GM23338 (cell line): ENCODE measurements at regions not wholly inside any gene's neighbourhood (a gene's known extent, or its start where the extent isn't known, plus 50 kb on each side); places are given as distances from the start of the nearest gene placed in this dataset.

Experiments
- ATAC-seq: fragments of 200-7000 bp; cut with Tn5 transposase; 3 replicates; pipeline ENCODE4 v1.9.1; 2020
- DNase-seq: peaks from one replicate; pipeline ENCODE4 v3.0.0-alpha.2; 2015; ENCODE audit warnings: low spot score
- H2AFZ ChIP-seq: fragments of 200-600 bp; sonication (generic); 2 replicates; pipeline ENCODE4 v1.8.0; 2016; ENCODE audit warnings: antibody characterized with exemption, mild to moderate bottlenecking, moderate library complexity
- H3F3A ChIP-seq: fragments of 200-600 bp; sonication (generic); replicated peaks from 2 replicates; pipeline ENCODE4 v1.8.0; 2017; ENCODE audit warnings: antibody characterized with exemption, mixed run types, low read depth
- H3K27ac ChIP-seq: fragments of 200-600 bp; sonication (generic); 2 replicates; pipeline ENCODE4 v1.6.1; 2016; ENCODE audit warnings: low read depth
- H3K27me3 ChIP-seq: fragments of 200-600 bp; sonication (generic); 2 replicates; pipeline ENCODE4 v1.8.0; 2016; ENCODE audit warnings: mild to moderate bottlenecking, mixed run types, moderate library complexity; ENCODE audit not compliant: insufficient read depth
- H3K36me3 ChIP-seq: fragments of 200-600 bp; sonication (generic); 2 replicates; pipeline ENCODE4 v1.8.0; 2016; ENCODE audit warnings: mild to moderate bottlenecking; ENCODE audit not compliant: insufficient read depth
- H3K4me1 ChIP-seq: fragments of 200-600 bp; sonication (generic); 2 replicates; pipeline ENCODE4 v1.8.0; 2016; ENCODE audit warnings: mild to moderate bottlenecking, moderate library complexity; ENCODE audit not compliant: insufficient read depth
- H3K4me2 ChIP-seq: fragments of 200-600 bp; sonication (generic); 2 replicates; pipeline ENCODE4 v1.7.1; 2017; ENCODE audit warnings: mixed run types
- H3K4me3 ChIP-seq: fragments of 200-600 bp; sonication (generic); 2 replicates; pipeline ENCODE4 v1.6.1; 2016; ENCODE audit warnings: mixed run types
- H3K79me2 ChIP-seq: fragments of 200-600 bp; sonication (generic); replicated peaks from 2 replicates; pipeline ENCODE4 v1.8.0; 2017; ENCODE audit warnings: mild to moderate bottlenecking; ENCODE audit not compliant: insufficient read depth
- H3K9me2 ChIP-seq: fragments of 200-600 bp; sonication (generic); 2 replicates; pipeline ENCODE4 v1.8.0; 2017; ENCODE audit not compliant: insufficient read depth
- H4K20me1 ChIP-seq: fragments of 200-600 bp; sonication (generic); replicated peaks from 2 replicates; pipeline ENCODE4 v1.8.0; 2017; ENCODE audit warnings: mild to moderate bottlenecking; ENCODE audit not compliant: insufficient read depth
- H3K27ac Mint-ChIP-seq: 2 replicates; pipeline ENCODE4 v1.8.0; 2020; ENCODE audit warnings: inconsistent platforms, mild to moderate bottlenecking, moderate library complexity, mixed read lengths
- H3K27me3 Mint-ChIP-seq: 3 replicates; pipeline ENCODE4 v1.8.0; 2022; ENCODE audit warnings: low read depth, mild to moderate bottlenecking, moderate library complexity, mixed read lengths, inconsistent platforms; ENCODE audit not compliant: insufficient read depth, poor library complexity
- H3K36me3 Mint-ChIP-seq: 3 replicates; pipeline ENCODE4 v1.8.0; 2021; ENCODE audit warnings: low read depth, mild to moderate bottlenecking, inconsistent platforms, moderate library complexity, mixed read lengths
- H3K4me1 Mint-ChIP-seq: 3 replicates; pipeline ENCODE4 v1.8.0; 2020; ENCODE audit warnings: mild to moderate bottlenecking, inconsistent platforms, mixed read lengths
- H3K4me3 Mint-ChIP-seq: 3 replicates; pipeline ENCODE4 v1.8.0; 2021; ENCODE audit warnings: moderate library complexity, mild to moderate bottlenecking, inconsistent platforms, mixed read lengths
- H3K9me3 Mint-ChIP-seq: 3 replicates; pipeline ENCODE4 v1.8.0; 2020; ENCODE audit warnings: moderate library complexity, mild to moderate bottlenecking, inconsistent platforms, mixed read lengths
- ETS1 ChIP-seq: IDR thresholded peaks from 2 replicates; pipeline ENCODE4 v1.6.1; 2016; ENCODE audit warnings: antibody characterized with exemption
- EZH2phosphoT487 ChIP-seq: fragments of 200-600 bp; sonication (generic); IDR thresholded peaks from one replicate; pipeline ENCODE4 v1.8.1; 2018; ENCODE audit warnings: antibody characterized with exemption; ENCODE audit not compliant: unreplicated experiment
- JUNB ChIP-seq: IDR thresholded peaks from one replicate; pipeline ENCODE4 v1.6.1; 2016; ENCODE audit warnings: antibody characterized with exemption; ENCODE audit not compliant: unreplicated experiment
- NANOG ChIP-seq: IDR thresholded peaks from 2 replicates; pipeline ENCODE4 v1.6.1; 2016; ENCODE audit warnings: antibody characterized with exemption, borderline replicate concordance
- POLR2AphosphoS5 ChIP-seq: IDR thresholded peaks from 2 replicates; pipeline ENCODE4 v1.6.1; 2016; ENCODE audit warnings: antibody characterized with exemption, low read depth
- STAT1 ChIP-seq: IDR thresholded peaks from one replicate; pipeline ENCODE4 v1.6.1; 2016; ENCODE audit warnings: antibody characterized with exemption; ENCODE audit not compliant: unreplicated experiment
- ZNF114 ChIP-seq: fragments of 250-450 bp; sonication (Bioruptor Pico); IDR thresholded peaks from 2 replicates; pipeline ENCODE4 v1.5.0; 2020; ENCODE audit warnings: mild to moderate bottlenecking, moderate library complexity
- ZNF331 ChIP-seq: fragments of 250-450 bp; sonication (Bioruptor Pico); IDR thresholded peaks from 2 replicates; pipeline ENCODE4 v1.5.0; 2020; ENCODE audit warnings: low read depth, mild to moderate bottlenecking, moderate library complexity
- TF ChIP-seq, protein P1 (sequence below): IDR thresholded peaks from one replicate; pipeline ENCODE4 v1.6.1; 2018; ENCODE audit warnings: antibody characterized with exemption; ENCODE audit not compliant: unreplicated experiment

GRCh38 chrX:11050013-11050412 lies 61.1 kb upstream of the HCCS start:
- H3K4me3 ChIP-seq, result no peak overlapping the region
- ATAC-seq (no peak), DNase-seq (no peak)
- no peaks in the 10 kb centered on the region for H3K36me3 ChIP-seq
- no peaks in the 10 kb centered on the region; the same call in 2 of the 3 replicates for H3K9me3 Mint-ChIP-seq
- no peaks in the 10 kb centered on the region for H3K27me3 Mint-ChIP-seq
- H3K27ac Mint-ChIP-seq, result no peak overlapping the region
- no peak overlapping the region for H3K4me3 Mint-ChIP-seq
- H3K4me1 Mint-ChIP-seq, result no peaks in the 10 kb centered on the region
- no peaks in the 10 kb centered on the region for H3K79me2 ChIP-seq
- no peaks in the 10 kb centered on the region for H4K20me1 ChIP-seq
- H2AFZ ChIP-seq, result no peak overlapping the region
- no peaks in the 10 kb centered on the region for H3K27me3 ChIP-seq
- H3K9me2 ChIP-seq, result no peaks in the 10 kb centered on the region
- H3K27ac ChIP-seq, result no peak overlapping the region
- no peaks in the 10 kb centered on the region for H3K4me1 ChIP-seq
- no peaks in the 10 kb centered on the region for H3F3A ChIP-seq
- H3K4me2 ChIP-seq, result no peak overlapping the region
- H3K36me3 Mint-ChIP-seq, result no peaks in the 10 kb centered on the region
- TF ChIP-seq JUNB, result no peak
- TF ChIP-seq ZNF331 (CRISPR knock-in tag), result no peak
- TF ChIP-seq EZH2phosphoT487, result no peak

DNA sequence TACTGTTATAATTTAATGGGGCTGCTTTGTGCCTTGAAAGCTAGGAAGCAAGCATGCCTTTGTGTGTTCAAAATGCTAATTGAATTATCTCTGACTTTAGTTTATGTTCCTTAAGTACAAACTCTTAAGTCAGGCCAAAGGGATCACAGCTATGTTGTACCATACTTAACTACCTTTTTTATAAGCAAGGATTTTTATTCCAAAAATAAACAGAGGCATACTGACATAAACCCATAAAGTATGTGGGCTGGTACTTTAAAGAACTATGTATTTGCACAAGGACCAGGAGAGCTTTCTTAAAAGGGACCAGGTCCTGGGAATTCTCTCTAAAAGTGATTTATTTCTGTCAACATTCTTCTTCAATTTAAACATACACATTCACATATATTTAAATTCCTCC lies 57.8 kb upstream of the HCCS start:
- no peaks in the 10 kb centered on the region for H3K9me2 ChIP-seq
- H4K20me1 ChIP-seq, result no peaks in the 10 kb centered on the region
- Mint-ChIP-seq H3K27me3 (no peaks in the 10 kb centered on the region), H3K36me3 (no peaks in the 10 kb centered on the region; the same call in 2 of the 3 replicates), H3K4me1 (no peaks in the 10 kb centered on the region), H3K27ac (no peak overlapping the region), H3K4me3 (no peak overlapping the region), H3K9me3 (no peaks in the 10 kb centered on the region)
- H3K27me3 ChIP-seq, result no peaks in the 10 kb centered on the region
- no peak for DNase-seq
- no peaks in the 10 kb centered on the region for H3K79me2 ChIP-seq
- no peak for TF ChIP-seq STAT1
- TF ChIP-seq, protein P1, sequence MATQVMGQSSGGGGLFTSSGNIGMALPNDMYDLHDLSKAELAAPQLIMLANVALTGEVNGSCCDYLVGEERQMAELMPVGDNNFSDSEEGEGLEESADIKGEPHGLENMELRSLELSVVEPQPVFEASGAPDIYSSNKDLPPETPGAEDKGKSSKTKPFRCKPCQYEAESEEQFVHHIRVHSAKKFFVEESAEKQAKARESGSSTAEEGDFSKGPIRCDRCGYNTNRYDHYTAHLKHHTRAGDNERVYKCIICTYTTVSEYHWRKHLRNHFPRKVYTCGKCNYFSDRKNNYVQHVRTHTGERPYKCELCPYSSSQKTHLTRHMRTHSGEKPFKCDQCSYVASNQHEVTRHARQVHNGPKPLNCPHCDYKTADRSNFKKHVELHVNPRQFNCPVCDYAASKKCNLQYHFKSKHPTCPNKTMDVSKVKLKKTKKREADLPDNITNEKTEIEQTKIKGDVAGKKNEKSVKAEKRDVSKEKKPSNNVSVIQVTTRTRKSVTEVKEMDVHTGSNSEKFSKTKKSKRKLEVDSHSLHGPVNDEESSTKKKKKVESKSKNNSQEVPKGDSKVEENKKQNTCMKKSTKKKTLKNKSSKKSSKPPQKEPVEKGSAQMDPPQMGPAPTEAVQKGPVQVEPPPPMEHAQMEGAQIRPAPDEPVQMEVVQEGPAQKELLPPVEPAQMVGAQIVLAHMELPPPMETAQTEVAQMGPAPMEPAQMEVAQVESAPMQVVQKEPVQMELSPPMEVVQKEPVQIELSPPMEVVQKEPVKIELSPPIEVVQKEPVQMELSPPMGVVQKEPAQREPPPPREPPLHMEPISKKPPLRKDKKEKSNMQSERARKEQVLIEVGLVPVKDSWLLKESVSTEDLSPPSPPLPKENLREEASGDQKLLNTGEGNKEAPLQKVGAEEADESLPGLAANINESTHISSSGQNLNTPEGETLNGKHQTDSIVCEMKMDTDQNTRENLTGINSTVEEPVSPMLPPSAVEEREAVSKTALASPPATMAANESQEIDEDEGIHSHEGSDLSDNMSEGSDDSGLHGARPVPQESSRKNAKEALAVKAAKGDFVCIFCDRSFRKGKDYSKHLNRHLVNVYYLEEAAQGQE, result no peak
- TF ChIP-seq ZNF114 (CRISPR knock-in tag), result no peak
- no peaks in the 10 kb centered on the region for H3F3A ChIP-seq
- H3K4me3 ChIP-seq, result no peak overlapping the region
- ATAC-seq, result no peak
- H3K4me1 ChIP-seq, result no peaks in the 10 kb centered on the region
- no peak overlapping the region for H3K4me2 ChIP-seq
- H3K36me3 ChIP-seq, result no peaks in the 10 kb centered on the region
- H3K27ac ChIP-seq, result no peak overlapping the region
- H2AFZ ChIP-seq, result no peak overlapping the region

GRCh38 chrX:11056322-11057176 lies 54.6 kb upstream of the HCCS start:
- no peaks in the 10 kb centered on the region; the same call in 2 of the 3 replicates for H3K36me3 Mint-ChIP-seq
- Histone ChIP-seq H3K27ac (no peak overlapping the region), H3K9me2 (no peaks in the 10 kb centered on the region), H4K20me1 (no peaks in the 10 kb centered on the region), H3K4me2 (no peak overlapping the region), H2AFZ (no peak overlapping the region), H3F3A (no peaks in the 10 kb centered on the region), H3K36me3 (no peaks in the 10 kb centered on the region), H3K27me3 (no peaks in the 10 kb centered on the region), H3K79me2 (no peaks in the 10 kb centered on the region), H3K4me1 (no peaks in the 10 kb centered on the region), H3K4me3 (no peak overlapping the region)
- H3K9me3 Mint-ChIP-seq, result no peaks in the 10 kb centered on the region
- H3K4me1 Mint-ChIP-seq, result peaks cover 4% of the 10 kb centered on the region; the same call in 1 of the 3 replicates
- H3K27me3 Mint-ChIP-seq, result no peaks in the 10 kb centered on the region
- H3K27ac Mint-ChIP-seq, result no peak overlapping the region
- no peak for ATAC-seq
- H3K4me3 Mint-ChIP-seq, result no peak overlapping the region
- no peak for DNase-seq
- no peak for TF ChIP-seq ETS1
- TF ChIP-seq, protein P1, result no peak
- TF ChIP-seq ZNF114 (CRISPR knock-in tag), result no peak
- no peak for TF ChIP-seq ZNF331 (CRISPR knock-in tag)
- no peak for TF ChIP-seq NANOG
- TF ChIP-seq EZH2phosphoT487, result no peak
- TF ChIP-seq POLR2AphosphoS5, result no peak
